Stomach (tissue), 8 donors: ENCODE measurements at regions not wholly inside any gene's neighbourhood (a gene's known extent, or its start where the extent isn't known, plus 50 kb on each side); places are given as distances from the start of the nearest gene placed in this dataset.

ENCODE experiments used
- DNase-seq, 2 donors: peaks; one replicate each; pipeline versions ENCODE4 v3.0.0 to v3.0.0-alpha.2; 2013 to 2019
- H3K27ac ChIP-seq, 5 donors: fragments of 200-600 bp in 4 of 5; sonication (generic) in 4 of 5; one replicate each; pipeline ENCODE4 v1.5.1; 2013 to 2019; ENCODE audit warnings: mild to moderate bottlenecking in 1 of 5, moderate library complexity in 1 of 5
- H3K27me3 ChIP-seq, 3 donors: fragments of 200-600 bp; sonication (generic); one replicate each; pipeline ENCODE4 v1.5.1; 2017 to 2019; ENCODE audit warnings: mixed run types in 1 of 3
- H3K36me3 ChIP-seq, 4 donors: fragments of 200-600 bp; sonication (generic); 1 replicate in 3 of 4; 2 replicates in 1 of 4; pipeline ENCODE4 v1.5.1; 2016 to 2019
- H3K4me1 ChIP-seq, 4 donors: fragments of 200-600 bp; sonication (generic); one replicate each; pipeline ENCODE4 v1.5.1; 2016 to 2019
- H3K4me3 ChIP-seq, 4 donors: fragments of 200-600 bp; sonication (generic) in 3 of 4; one replicate each; pipeline ENCODE4 v1.5.1; 2016 to 2019; ENCODE audit warnings: mild to moderate bottlenecking in 1 of 4
- H3K9me3 ChIP-seq, 4 donors: fragments of 200-600 bp; sonication (generic); one replicate each; pipeline ENCODE4 v1.5.1; 2016 to 2019
- EP300 ChIP-seq: sonication (generic); formaldehyde crosslinking; IDR thresholded peaks from one replicate; pipeline ENCODE4 v1.6.1; 2017; ENCODE audit warnings: antibody characterized with exemption
- POLR2A ChIP-seq, 4 donors: fragments of 450-650 bp; IDR thresholded peaks; one replicate each; pipeline ENCODE4 v1.6.1; 2016; ENCODE audit warnings: antibody characterized with exemption in 4 of 4, control low read depth in 2 of 4, mild to moderate bottlenecking in 1 of 4, moderate library complexity in 1 of 4
- POLR2AphosphoS5 ChIP-seq, 3 donors: sonication (generic); formaldehyde crosslinking; IDR thresholded peaks; one replicate each; pipeline ENCODE4 v1.6.1; 2016; ENCODE audit warnings: antibody characterized with exemption in 3 of 3
- WGBS, 5 donors: extraction: QIAGEN DNeasy Blood & Tissue Kit in 3 of 5; methylation state at CpG; one replicate each; pipeline versions ENCODE4 v1.1.5 to v1.1.7; 2013 to 2018; 5-methylcytosine and 5-hydroxymethylcytosine counted together
- intact Hi-C: fragments of 100-400 bp; cut with DNase I; formaldehyde crosslinking; loops from one replicate; pipeline ENCODE4 v1.15.1; 2023; ENCODE audit warnings: low total_unique reads
- TF ChIP-seq, protein P1 (sequence below), 7 experiments: fragments of 450-650 bp in 4 of 7; fragments of 200-600 bp in 3 of 7; sonication (generic) in 3 of 7; IDR thresholded peaks; one replicate each; pipeline ENCODE4 v1.5.1; 2016 to 2019; ENCODE audit warnings: antibody characterized with exemption in 7 of 7, control low read depth in 2 of 7, mild to moderate bottlenecking in 1 of 7
- donor health status: healthy with polysubstance abuse.
- donor health status: Bipolar disorder and iron deficiency.
- donor health status: healthy.

- Histone ChIP-seq H3K27ac (no peak overlapping the region), H3K27me3 (peaks cover 0 to 7% (median 0%) of the 10 kb centered on the region in 3 donors), H3K9me3 (no peaks in the 10 kb centered on the region), H3K36me3 (no peaks in the 10 kb centered on the region), H3K4me1 (no peaks in the 10 kb centered on the region), H3K4me3 (no peak overlapping the region)
- DNase-seq = peak in 1 of 2 donors; percentile 19
- TF ChIP-seq EP300 (no peak), POLR2A (IDR thresholded peaks at IDR 0.05) (no peak), POLR2AphosphoS5 (IDR thresholded peaks at IDR 0.05) (no peak)
- TF ChIP-seq, protein P1, sequence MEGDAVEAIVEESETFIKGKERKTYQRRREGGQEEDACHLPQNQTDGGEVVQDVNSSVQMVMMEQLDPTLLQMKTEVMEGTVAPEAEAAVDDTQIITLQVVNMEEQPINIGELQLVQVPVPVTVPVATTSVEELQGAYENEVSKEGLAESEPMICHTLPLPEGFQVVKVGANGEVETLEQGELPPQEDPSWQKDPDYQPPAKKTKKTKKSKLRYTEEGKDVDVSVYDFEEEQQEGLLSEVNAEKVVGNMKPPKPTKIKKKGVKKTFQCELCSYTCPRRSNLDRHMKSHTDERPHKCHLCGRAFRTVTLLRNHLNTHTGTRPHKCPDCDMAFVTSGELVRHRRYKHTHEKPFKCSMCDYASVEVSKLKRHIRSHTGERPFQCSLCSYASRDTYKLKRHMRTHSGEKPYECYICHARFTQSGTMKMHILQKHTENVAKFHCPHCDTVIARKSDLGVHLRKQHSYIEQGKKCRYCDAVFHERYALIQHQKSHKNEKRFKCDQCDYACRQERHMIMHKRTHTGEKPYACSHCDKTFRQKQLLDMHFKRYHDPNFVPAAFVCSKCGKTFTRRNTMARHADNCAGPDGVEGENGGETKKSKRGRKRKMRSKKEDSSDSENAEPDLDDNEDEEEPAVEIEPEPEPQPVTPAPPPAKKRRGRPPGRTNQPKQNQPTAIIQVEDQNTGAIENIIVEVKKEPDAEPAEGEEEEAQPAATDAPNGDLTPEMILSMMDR (IDR thresholded peaks at IDR 0.05) = no peak
- 78 to 84% (median 80%) methylated on average over 10 of the region's 10 CpGs for WGBS, 5 donors
- intact Hi-C loops = no loop called here
These were observed 170.9 kb upstream of the ZNF507 start for GRCh38 chr19:32174386-32175113.

DNA sequence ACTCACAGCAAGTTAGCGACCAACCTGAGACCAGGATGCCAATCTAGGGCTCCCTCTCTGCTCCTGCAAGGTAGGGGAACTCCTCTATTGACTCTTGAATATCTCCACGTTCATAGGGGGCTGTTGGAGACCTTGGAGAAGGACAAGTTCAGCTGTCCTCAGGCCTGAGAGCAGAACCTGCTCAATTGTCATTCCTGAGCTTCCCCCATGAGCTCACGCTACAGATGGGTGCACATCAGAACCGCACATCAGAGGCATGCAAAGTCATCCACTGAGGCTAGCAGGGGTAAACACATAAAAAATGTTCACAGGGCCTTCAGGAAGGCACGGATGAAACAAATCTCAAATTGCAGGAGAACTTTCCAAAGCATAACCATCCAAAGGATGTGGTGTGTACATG, 168.8 kb upstream of the ZNF507 start:
- intact Hi-C loops = no loop called here
- Histone ChIP-seq H3K27me3 (peaks cover 0 to 7% (median 0%) of the 10 kb centered on the region in 3 donors), H3K4me1 (no peaks in the 10 kb centered on the region), H3K36me3 (no peaks in the 10 kb centered on the region), H3K4me3 (no peak overlapping the region), H3K27ac (no peak overlapping the region), H3K9me3 (no peaks in the 10 kb centered on the region)
- WGBS, 5 donors = 65 to 68% (median 66%) methylated on average over 5 of the region's 5 CpGs
- no peak for DNase-seq
- TF ChIP-seq EP300 (no peak), POLR2A (IDR thresholded peaks at IDR 0.05) (no peak), POLR2AphosphoS5 (IDR thresholded peaks at IDR 0.05) (no peak)
- TF ChIP-seq, protein P1 (IDR thresholded peaks at IDR 0.05) = no peak

DNA sequence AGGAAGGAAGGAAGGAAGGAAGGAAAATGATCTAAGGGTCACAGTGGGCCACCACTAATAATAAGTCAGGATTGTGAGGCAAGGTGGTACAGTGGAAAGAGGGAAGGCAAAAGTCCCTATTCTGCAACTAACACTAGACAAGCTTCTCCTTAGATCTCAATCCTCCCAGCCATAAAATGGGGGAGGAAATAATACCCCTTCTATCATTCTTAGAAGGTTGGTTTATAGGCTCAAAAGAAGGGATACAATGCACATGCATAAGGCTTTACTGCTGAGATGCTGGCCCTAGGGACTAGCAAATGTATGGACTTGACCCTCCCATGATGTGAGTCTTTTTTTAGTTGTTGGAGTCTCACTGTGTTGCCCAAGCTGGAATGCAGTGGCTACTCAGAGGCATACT, 167.7 kb upstream of the ZNF507 start:
- H3K4me3 ChIP-seq = no peak overlapping the region
- no peak for TF ChIP-seq POLR2AphosphoS5 (IDR thresholded peaks at IDR 0.05)
- no peak for TF ChIP-seq POLR2A (IDR thresholded peaks at IDR 0.05)
- TF ChIP-seq, protein P1 (IDR thresholded peaks at IDR 0.05) = no peak
- no peak for TF ChIP-seq EP300
- no peak for DNase-seq

GRCh38 chr19:32178401-32178800, 167.0 kb upstream of the ZNF507 start:
- DNase-seq = no peak
- Histone ChIP-seq H3K9me3 (no peaks in the 10 kb centered on the region), H3K36me3 (no peaks in the 10 kb centered on the region), H3K4me1 (no peaks in the 10 kb centered on the region), H3K4me3 (no peak overlapping the region), H3K27ac (no peak overlapping the region), H3K27me3 (peaks cover 0 to 7% (median 0%) of the 10 kb centered on the region in 3 donors)
- 84 to 90% (median 87%) methylated on average over 5 of the region's 5 CpGs for WGBS, 5 donors
- no peak for TF ChIP-seq POLR2AphosphoS5 (IDR thresholded peaks at IDR 0.05)
- TF ChIP-seq, protein P1 (IDR thresholded peaks at IDR 0.05) = no peak
- TF ChIP-seq EP300 = no peak
- no peak for TF ChIP-seq POLR2A (IDR thresholded peaks at IDR 0.05)
- intact Hi-C loops = no loop called here

More for the DNA sequence above, 167.7 kb upstream of the ZNF507 start:
- peaks cover 0 to 7% (median 0%) of the 10 kb centered on the region in 3 donors for H3K27me3 ChIP-seq
- intact Hi-C loops = no loop called here
- H3K4me1 ChIP-seq = no peaks in the 10 kb centered on the region
- H3K9me3 ChIP-seq = no peaks in the 10 kb centered on the region
- no peaks in the 10 kb centered on the region for H3K36me3 ChIP-seq
- H3K27ac ChIP-seq = no peak overlapping the region
